Neural cell (in vitro differentiated cells): ENCODE measurements at regions not wholly inside any gene's neighbourhood (a gene's known extent, or its start where the extent isn't known, plus 50 kb on each side); places are given as distances from the start of the nearest gene placed in this dataset.
"Not testable (repeated sequence)": the region's sequence is repeated elsewhere in the genome, so short reads cannot be mapped to it uniquely, and the experiment has no call there.

Experiments
- H2AFZ ChIP-seq: fragments of 200-600, 300-800 bp; sonication (generic), shearing (Covaris generic); 2 replicates; pipeline ENCODE4 v1.6.0; 2014; ENCODE audit warnings: low read depth, mild to moderate bottlenecking, antibody characterized with exemption, low read length, moderate library complexity
- H3F3A ChIP-seq: fragments of 200-600 bp; shearing (Covaris generic); 2 replicates; pipeline ENCODE4 v1.6.1; 2016; ENCODE audit warnings: mild to moderate bottlenecking, moderate library complexity, mixed read lengths, antibody characterized with exemption, low read length; ENCODE audit not compliant: insufficient read depth, poor library complexity, severe bottlenecking
- H3K27ac ChIP-seq: fragments of 200-600, 300-800 bp; sonication (generic), shearing (Covaris generic); 2 replicates; pipeline ENCODE4 v1.5.1; 2014; ENCODE audit warnings: mild to moderate bottlenecking, low read length, moderate library complexity
- H3K27me3 ChIP-seq: fragments of 300-800, 200-600 bp; sonication (generic), shearing (Covaris generic); 2 replicates; pipeline ENCODE4 v1.6.0; 2014; ENCODE audit warnings: mild to moderate bottlenecking, low read depth, low read length, moderate library complexity; ENCODE audit not compliant: insufficient read depth
- H3K36me3 ChIP-seq: fragments of 300-800, 200-600 bp; sonication (generic), shearing (Covaris generic); 2 replicates; pipeline ENCODE4 v1.5.1; 2014; ENCODE audit warnings: mild to moderate bottlenecking, antibody characterized with exemption, low read length, moderate library complexity; ENCODE audit not compliant: insufficient read depth
- H3K4me2 ChIP-seq: fragments of 300-800, 200-600 bp; sonication (generic), shearing (Covaris generic); 2 replicates; pipeline ENCODE4 v1.6.0; 2014; ENCODE audit warnings: mild to moderate bottlenecking, low read length
- H3K4me3 ChIP-seq: fragments of 300-800, 200-600 bp; sonication (generic), shearing (Covaris generic); 2 replicates; pipeline ENCODE4 v1.5.1; 2014; ENCODE audit warnings: mild to moderate bottlenecking, low read length, moderate library complexity
- H3K79me2 ChIP-seq: fragments of 200-600 bp; shearing (Covaris generic); replicated peaks from 2 replicates; pipeline ENCODE4 v1.6.0; 2014; ENCODE audit warnings: mild to moderate bottlenecking, low read length, moderate library complexity; ENCODE audit not compliant: insufficient read depth
- H3K9ac ChIP-seq: fragments of 300-800, 200-600 bp; sonication (generic), shearing (Covaris generic); 2 replicates; pipeline ENCODE4 v1.6.1; 2016; ENCODE audit warnings: mild to moderate bottlenecking, low read length, mixed read lengths
- H3K9me2 ChIP-seq: fragments of 200-600 bp; shearing (Covaris generic); 2 replicates; pipeline ENCODE4 v1.6.1; 2016; ENCODE audit warnings: mild to moderate bottlenecking, low read length, mixed read lengths; ENCODE audit not compliant: insufficient read depth
- H3K9me3 ChIP-seq: fragments of 200-600, 300-800 bp; sonication (generic), shearing (Covaris generic); 2 replicates; pipeline ENCODE4 v1.6.1; 2016; ENCODE audit warnings: mild to moderate bottlenecking, mixed run types, low read length, moderate library complexity, mixed read lengths
- H4K20me1 ChIP-seq: fragments of 200-600 bp; shearing (Covaris generic); 2 replicates; pipeline ENCODE4 v1.6.1; 2016; ENCODE audit warnings: mild to moderate bottlenecking, mixed run types; ENCODE audit not compliant: insufficient read depth
- EP300 ChIP-seq: fragments of 450-650 bp; conservative IDR thresholded peaks from 2 replicates; pipeline ENCODE4 v1.6.1; 2014; ENCODE audit warnings: antibody characterized with exemption, mild to moderate bottlenecking, moderate library complexity; ENCODE audit not compliant: poor library complexity, severe bottlenecking
- EZH2 ChIP-seq: fragments of 200-600, 300-800 bp; shearing (Covaris generic), sonication (generic); IDR thresholded peaks from 2 replicates; pipeline ENCODE4 v1.6.1; 2014; ENCODE audit warnings: antibody characterized with exemption, low read length, borderline replicate concordance, mild to moderate bottlenecking; ENCODE audit not compliant: insufficient read depth, poor library complexity, severe bottlenecking
- MXI1 ChIP-seq: fragments of 450-650 bp; conservative IDR thresholded peaks from 2 replicates; pipeline ENCODE4 v1.6.1; 2014; ENCODE audit warnings: antibody characterized with exemption, mild to moderate bottlenecking; ENCODE audit not compliant: poor library complexity, severe bottlenecking
- POLR2AphosphoS5 ChIP-seq: IDR thresholded peaks from 2 replicates; pipeline ENCODE4 v1.6.1; 2012
- RAD21 ChIP-seq: fragments of 450-650 bp; conservative IDR thresholded peaks from 2 replicates; pipeline ENCODE4 v1.6.1; 2014; ENCODE audit warnings: antibody characterized with exemption, mild to moderate bottlenecking, moderate library complexity
- SMC3 ChIP-seq: fragments of 450-650 bp; conservative IDR thresholded peaks from 2 replicates; pipeline ENCODE4 v1.6.1; 2014; ENCODE audit warnings: antibody characterized with exemption, mild to moderate bottlenecking, moderate library complexity; ENCODE audit not compliant: poor library complexity
- TAF1 ChIP-seq: IDR thresholded peaks from 2 replicates; pipeline ENCODE4 v1.6.1; 2012; ENCODE audit warnings: low read depth
- TF ChIP-seq, protein P1 (sequence below): fragments of 450-650 bp; IDR thresholded peaks from 2 replicates; pipeline ENCODE4 v1.5.1; 2014; ENCODE audit warnings: antibody characterized with exemption, mild to moderate bottlenecking, moderate library complexity; ENCODE audit not compliant: poor library complexity, severe bottlenecking
- TF ChIP-seq, protein P2 (sequence below): IDR thresholded peaks from 2 replicates; pipeline ENCODE4 v1.6.1; 2012; ENCODE audit warnings: borderline replicate concordance

DNA sequence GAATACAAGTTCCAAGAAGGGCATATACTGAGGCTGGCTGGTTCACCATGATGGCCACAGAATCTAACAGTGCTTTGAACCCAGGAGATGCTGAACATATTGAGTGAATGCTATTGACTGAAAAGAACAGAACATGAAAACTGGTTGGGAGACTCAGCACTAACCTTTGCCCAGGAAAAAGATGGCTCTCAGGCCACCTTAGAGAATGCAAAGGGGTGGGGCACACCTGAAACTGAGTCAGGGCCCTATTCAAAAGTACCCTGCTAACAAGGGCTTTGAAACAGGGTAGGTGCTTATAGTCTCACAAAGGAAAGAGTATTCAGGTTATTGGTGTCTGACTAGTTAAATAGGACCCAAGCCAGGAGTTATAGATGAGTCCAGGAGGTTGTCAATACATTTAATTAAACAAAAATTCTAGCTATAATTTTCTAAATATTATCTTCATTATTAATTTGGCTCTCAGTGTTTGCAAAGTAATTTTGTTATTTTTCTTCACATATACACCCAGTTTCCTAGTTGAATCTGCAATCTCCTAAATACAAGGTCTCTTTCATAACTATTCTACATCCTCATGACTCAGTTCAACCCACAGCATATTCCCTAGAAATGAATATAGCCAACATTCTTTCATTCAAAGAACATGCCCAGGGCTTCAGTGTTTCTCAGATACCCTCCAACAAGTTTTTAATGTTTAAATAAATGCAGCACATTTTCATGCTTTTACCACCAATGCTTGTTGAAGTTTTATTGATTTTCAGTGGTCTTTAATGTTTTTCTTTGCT lies 144.2 kb upstream of the RAPGEF2 start:
- no peak overlapping the region for H3K9ac ChIP-seq
- H3K36me3 ChIP-seq: no peaks in the 10 kb centered on the region
- peak overlapping the region; percentile 84 for H3K27ac ChIP-seq
- H3K4me2 ChIP-seq: no peak overlapping the region
- H3F3A ChIP-seq: no peaks in the 10 kb centered on the region
- TF ChIP-seq, protein P1, sequence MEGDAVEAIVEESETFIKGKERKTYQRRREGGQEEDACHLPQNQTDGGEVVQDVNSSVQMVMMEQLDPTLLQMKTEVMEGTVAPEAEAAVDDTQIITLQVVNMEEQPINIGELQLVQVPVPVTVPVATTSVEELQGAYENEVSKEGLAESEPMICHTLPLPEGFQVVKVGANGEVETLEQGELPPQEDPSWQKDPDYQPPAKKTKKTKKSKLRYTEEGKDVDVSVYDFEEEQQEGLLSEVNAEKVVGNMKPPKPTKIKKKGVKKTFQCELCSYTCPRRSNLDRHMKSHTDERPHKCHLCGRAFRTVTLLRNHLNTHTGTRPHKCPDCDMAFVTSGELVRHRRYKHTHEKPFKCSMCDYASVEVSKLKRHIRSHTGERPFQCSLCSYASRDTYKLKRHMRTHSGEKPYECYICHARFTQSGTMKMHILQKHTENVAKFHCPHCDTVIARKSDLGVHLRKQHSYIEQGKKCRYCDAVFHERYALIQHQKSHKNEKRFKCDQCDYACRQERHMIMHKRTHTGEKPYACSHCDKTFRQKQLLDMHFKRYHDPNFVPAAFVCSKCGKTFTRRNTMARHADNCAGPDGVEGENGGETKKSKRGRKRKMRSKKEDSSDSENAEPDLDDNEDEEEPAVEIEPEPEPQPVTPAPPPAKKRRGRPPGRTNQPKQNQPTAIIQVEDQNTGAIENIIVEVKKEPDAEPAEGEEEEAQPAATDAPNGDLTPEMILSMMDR: no peak
- TF ChIP-seq RAD21: no peak
- no peak for TF ChIP-seq MXI1
- no peak for TF ChIP-seq SMC3
- TF ChIP-seq POLR2AphosphoS5: no peak
- TF ChIP-seq EP300: no peak
- TF ChIP-seq, protein P2, sequence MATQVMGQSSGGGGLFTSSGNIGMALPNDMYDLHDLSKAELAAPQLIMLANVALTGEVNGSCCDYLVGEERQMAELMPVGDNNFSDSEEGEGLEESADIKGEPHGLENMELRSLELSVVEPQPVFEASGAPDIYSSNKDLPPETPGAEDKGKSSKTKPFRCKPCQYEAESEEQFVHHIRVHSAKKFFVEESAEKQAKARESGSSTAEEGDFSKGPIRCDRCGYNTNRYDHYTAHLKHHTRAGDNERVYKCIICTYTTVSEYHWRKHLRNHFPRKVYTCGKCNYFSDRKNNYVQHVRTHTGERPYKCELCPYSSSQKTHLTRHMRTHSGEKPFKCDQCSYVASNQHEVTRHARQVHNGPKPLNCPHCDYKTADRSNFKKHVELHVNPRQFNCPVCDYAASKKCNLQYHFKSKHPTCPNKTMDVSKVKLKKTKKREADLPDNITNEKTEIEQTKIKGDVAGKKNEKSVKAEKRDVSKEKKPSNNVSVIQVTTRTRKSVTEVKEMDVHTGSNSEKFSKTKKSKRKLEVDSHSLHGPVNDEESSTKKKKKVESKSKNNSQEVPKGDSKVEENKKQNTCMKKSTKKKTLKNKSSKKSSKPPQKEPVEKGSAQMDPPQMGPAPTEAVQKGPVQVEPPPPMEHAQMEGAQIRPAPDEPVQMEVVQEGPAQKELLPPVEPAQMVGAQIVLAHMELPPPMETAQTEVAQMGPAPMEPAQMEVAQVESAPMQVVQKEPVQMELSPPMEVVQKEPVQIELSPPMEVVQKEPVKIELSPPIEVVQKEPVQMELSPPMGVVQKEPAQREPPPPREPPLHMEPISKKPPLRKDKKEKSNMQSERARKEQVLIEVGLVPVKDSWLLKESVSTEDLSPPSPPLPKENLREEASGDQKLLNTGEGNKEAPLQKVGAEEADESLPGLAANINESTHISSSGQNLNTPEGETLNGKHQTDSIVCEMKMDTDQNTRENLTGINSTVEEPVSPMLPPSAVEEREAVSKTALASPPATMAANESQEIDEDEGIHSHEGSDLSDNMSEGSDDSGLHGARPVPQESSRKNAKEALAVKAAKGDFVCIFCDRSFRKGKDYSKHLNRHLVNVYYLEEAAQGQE: no peak
- TF ChIP-seq EZH2: no peak
- no peak for TF ChIP-seq TAF1
- no peaks in the 10 kb centered on the region for H3K79me2 ChIP-seq
- no peak overlapping the region for H2AFZ ChIP-seq
- no peaks in the 10 kb centered on the region for H3K27me3 ChIP-seq
- H4K20me1 ChIP-seq: no peaks in the 10 kb centered on the region
- no peak overlapping the region for H3K4me3 ChIP-seq
- no peaks in the 10 kb centered on the region for H3K9me3 ChIP-seq
- no peaks in the 10 kb centered on the region for H3K9me2 ChIP-seq

DNA sequence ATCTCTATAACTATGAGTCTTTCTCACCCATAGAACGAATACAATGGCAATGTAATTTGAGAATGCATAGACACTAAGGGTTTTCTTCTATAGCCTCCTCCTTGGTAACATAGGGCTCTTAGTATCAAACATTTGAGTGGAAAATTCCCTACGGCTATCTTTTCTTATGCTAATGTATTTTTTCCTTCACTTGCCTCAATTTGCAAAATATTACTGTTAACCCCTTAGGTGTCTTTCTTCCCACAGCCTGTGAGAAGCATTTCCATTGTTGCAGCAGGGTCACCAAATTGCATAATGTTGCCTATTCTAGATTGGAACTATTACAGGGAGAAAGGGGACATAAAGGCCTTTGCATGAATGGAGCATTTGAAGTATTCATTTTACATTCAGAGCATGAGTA lies 140.5 kb upstream of the RAPGEF2 start:
- Histone ChIP-seq H3F3A (no peaks in the 10 kb centered on the region), H3K4me2 (peak overlapping the region; percentile 45), H3K4me3 (peak overlapping the region; percentile 34), H4K20me1 (no peaks in the 10 kb centered on the region), H3K27ac (peak overlapping the region; percentile 84), H3K36me3 (no peaks in the 10 kb centered on the region), H3K9ac (peak overlapping the region; percentile 27), H3K27me3 (no peaks in the 10 kb centered on the region), H3K9me3 (no peaks in the 10 kb centered on the region), H3K79me2 (no peaks in the 10 kb centered on the region), H2AFZ (no peak overlapping the region), H3K9me2 (no peaks in the 10 kb centered on the region)
- TF ChIP-seq RAD21 (peak; percentile 42), MXI1 (no peak), POLR2AphosphoS5 (peak; percentile 18), EP300 (peak; percentile 68), SMC3 (peak; percentile 51)
- TF ChIP-seq, protein P1: no peak
- TF ChIP-seq, protein P2: peak; percentile 50

DNA sequence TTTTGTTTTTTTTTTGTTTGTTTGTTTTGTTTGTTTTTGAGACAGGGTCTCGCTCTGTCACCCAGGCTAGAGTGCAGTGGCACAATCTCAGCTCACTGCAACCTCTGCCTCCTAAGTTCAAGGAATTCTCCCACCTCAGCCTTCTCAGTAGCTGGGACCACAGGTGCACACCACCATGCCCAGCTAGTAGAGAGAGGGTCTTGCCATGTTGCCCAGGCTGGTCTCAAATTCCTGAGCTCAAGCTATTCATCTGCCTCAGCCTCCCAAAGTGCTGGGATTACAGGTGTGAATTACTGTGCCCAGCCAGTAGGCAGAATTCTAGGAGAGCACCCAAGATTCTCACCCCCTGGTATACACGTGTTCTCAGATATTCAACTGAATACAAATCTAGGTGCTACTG lies 139.6 kb upstream of the RAPGEF2 start:
- H3K9me2 ChIP-seq, H3K27me3 ChIP-seq, H3K9me3 ChIP-seq, H3F3A ChIP-seq, H3K36me3 ChIP-seq, H4K20me1 ChIP-seq, H3K4me3 ChIP-seq, H3K4me2 ChIP-seq, H2AFZ ChIP-seq, H3K9ac ChIP-seq, H3K79me2 ChIP-seq: not testable (repeated sequence)
- H3K27ac ChIP-seq: peak overlapping the region; percentile 84
